HG03095 (cell line): ENCODE measurements at regions not wholly inside any gene's neighbourhood (a gene's known extent, or its start where the extent isn't known, plus 50 kb on each side); places are given as distances from the start of the nearest gene placed in this dataset.

Experiments
- ATAC-seq: cut with Tn5 transposase; IDR thresholded peaks from one replicate; pipeline ENCODE4 v1.9.1; 2021; ENCODE audit warnings: moderate library complexity; ENCODE audit not compliant: unreplicated experiment

- no peak for ATAC-seq
Measured at GRCh38 chr18:41378598-41378997, 576.4 kb upstream of the PIK3C3 start.

- ATAC-seq, result no peak
Measured at GRCh38 chr18:41373612-41374011, 581.4 kb upstream of the PIK3C3 start.

- no peak for ATAC-seq
Measured at GRCh38 chr18:41372046-41372665, 582.9 kb upstream of the PIK3C3 start.

GRCh38 chr18:41371156-41372045, 583.6 kb upstream of the PIK3C3 start:
- no peak for ATAC-seq

DNA sequence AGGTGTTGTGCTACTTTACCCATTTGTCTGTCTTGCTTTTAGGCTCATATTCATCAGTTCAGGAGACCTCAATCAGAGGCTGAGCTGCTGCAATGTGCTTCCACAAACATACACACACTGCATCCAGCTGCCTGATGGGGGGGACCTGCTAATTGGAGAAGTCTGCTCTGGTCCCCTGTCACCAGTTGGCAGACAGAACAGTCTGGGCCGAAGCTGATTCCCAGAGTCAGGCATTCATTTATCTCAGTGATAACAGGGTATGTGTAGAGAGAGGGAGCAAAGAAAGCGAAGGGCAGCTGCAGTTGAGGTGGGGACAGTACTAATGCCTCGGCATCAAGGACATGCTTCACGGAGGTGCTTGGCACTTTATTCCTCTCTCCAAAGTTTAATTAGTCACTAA, 584.3 kb upstream of the PIK3C3 start:
- no peak for ATAC-seq

GRCh38 chr18:41357708-41358107, 597.3 kb upstream of the PIK3C3 start:
- ATAC-seq, result no peak

GRCh38 chr18:41353777-41354528, 601.1 kb upstream of the PIK3C3 start:
- no peak for ATAC-seq

- ATAC-seq, result no peak
Measured at GRCh38 chr18:41351430-41351829, 603.6 kb upstream of the PIK3C3 start.

DNA sequence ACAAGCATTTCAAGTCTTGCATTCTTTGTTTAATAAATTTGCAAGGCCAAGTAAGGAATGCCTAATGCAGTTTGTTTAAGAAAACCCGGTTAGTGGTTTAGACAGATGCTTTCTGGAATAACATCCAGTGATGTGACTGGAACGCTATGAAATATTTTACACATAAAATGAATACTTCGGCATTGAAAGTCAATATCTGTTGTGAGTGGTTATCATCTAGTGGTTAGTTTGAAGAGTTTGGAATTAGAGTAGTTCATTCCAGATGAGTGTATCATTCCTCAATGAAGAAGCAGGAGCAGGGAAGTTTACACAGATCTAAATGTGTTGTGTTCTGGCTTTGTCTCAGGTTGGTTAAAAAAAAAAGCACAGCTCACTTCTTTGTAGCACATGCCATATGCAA, 608.0 kb upstream of the PIK3C3 start:
- ATAC-seq, result no peak

- ATAC-seq, result no peak
Measured at GRCh38 chr18:41343808-41344207, 611.2 kb upstream of the PIK3C3 start.

GRCh38 chr18:41338341-41338740, 616.7 kb upstream of the PIK3C3 start:
- ATAC-seq, result no peak

DNA sequence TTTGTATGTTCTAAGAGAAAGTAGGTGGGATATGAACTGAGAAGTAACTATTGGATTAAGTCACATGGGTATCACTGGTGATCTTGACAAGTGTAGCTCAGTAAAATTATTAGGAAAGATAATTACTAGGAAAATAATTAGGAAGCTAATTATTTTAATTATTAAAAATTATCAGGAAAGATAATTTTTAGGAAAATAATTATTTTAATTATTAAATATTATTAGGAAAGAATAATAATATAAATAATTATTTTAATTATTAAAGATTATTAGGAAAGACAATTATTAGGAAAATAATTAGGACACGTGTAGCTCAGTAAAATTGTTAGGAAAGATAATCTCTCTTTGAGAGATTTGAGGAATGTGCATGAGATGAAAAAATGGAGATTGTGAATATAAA, 623.4 kb upstream of the PIK3C3 start:
- ATAC-seq, result no peak

DNA sequence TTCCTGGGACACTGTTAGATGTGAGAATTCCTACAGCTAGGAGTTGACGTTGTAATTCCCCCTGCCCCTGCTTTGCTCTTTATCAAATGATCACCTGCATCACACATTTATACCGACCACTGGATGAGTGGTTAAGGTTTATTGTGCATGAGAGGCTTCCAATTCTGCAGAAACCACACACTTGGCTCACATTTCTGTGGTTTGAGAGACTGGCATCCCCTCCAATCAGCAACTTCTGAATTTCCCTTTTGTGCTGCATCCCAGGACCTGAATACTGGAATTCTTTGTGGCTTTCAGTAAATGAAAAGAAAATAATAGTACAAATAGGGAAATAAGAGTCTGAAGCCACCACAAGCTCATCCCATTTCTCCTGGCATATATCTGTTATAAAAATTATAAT, 628.7 kb upstream of the PIK3C3 start:
- ATAC-seq, result no peak

- no peak for ATAC-seq
Measured at GRCh38 chr18:41324934-41325333, 630.1 kb upstream of the PIK3C3 start.

DNA sequence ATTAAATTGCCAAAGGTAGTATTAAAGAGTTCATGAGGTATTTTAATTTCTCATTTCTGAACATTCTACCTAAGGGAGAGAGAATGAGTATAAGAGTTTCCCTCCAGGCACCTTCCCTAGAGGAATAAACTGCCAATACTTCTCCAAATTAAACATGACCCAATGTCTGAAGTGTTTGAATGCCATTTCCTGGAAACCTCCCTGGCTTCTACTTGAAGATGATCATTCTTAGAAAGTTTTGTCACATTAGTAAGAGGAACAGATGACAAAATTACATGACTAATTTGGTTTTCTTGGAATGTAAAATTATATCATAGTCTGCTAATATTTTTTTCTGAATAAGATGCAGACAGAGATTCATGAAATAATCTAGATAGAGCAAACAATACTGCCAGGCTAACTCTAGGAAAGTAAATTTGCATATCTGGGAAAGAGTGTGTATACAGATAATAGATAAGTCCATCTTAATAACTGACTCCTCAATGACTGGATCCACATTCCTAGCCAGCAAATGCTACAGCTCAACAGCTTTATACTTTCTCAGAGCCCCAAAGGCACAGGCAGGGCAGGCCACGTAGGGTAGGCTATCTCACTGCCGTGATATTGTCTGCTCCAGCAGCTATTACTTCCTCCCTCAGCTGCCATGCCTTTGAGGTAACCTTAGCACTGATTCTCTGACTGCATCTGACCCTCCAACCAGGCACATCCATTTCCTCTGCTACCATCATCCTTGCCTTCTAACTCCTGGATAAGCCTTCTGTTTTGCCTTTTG, 630.8 kb upstream of the PIK3C3 start:
- ATAC-seq, result no peak

DNA sequence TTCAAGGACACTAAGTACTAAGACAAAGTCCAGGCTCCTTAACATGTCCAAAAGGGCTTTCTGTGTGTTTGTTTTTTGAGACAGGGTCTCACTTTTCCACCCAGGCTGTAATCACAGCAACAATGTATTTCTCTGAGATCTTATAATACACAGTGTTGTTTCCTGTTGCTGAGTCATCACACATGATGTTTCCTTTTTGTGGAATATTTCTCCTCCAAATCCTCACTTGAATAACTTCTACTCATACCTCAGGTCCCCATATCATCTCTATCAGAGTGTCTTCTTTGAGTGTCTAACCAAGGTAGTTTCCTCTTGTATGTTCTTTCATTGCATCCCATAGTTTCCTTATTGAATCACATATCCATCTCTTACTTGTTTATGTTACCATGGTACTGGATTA, 632.0 kb upstream of the PIK3C3 start:
- ATAC-seq, result no peak

DNA sequence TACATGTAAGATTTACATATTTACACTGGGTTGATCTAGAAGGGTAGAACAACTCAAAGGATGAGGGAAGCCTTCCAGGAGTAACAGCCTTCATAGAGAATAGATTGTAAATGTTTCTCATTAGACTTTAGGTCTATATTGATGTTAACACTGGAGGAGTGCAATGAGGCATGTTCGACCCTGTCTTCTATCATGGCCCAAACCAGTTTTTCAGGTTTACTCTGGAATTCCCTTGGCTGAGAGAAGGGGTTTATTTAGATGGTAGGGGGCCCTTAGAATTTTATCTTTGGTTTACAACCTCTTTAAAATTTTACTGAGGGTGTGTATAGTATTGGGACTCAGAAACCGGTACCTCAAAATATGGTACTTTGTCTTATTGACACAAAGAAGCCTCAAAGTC, 634.9 kb upstream of the PIK3C3 start:
- ATAC-seq, result no peak

DNA sequence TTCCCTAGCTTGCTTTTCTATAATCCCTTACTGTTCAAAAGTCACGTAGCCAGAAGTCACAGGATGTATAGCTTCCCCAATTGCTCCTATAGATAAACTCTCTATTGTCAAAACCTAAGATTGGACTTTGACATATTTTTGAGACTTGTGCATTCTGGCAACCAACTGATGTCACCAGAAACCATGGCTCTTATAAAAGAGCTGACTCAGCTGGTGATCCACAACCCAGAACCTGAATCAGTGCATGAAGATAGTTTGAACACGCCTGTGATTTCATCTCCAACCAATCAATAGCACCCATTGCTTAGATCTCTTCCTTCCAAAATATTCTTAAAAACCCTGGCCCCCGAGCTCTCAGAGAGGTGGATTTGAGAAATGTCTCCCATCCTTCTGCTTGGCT, 639.9 kb upstream of the PIK3C3 start:
- ATAC-seq, result no peak

DNA sequence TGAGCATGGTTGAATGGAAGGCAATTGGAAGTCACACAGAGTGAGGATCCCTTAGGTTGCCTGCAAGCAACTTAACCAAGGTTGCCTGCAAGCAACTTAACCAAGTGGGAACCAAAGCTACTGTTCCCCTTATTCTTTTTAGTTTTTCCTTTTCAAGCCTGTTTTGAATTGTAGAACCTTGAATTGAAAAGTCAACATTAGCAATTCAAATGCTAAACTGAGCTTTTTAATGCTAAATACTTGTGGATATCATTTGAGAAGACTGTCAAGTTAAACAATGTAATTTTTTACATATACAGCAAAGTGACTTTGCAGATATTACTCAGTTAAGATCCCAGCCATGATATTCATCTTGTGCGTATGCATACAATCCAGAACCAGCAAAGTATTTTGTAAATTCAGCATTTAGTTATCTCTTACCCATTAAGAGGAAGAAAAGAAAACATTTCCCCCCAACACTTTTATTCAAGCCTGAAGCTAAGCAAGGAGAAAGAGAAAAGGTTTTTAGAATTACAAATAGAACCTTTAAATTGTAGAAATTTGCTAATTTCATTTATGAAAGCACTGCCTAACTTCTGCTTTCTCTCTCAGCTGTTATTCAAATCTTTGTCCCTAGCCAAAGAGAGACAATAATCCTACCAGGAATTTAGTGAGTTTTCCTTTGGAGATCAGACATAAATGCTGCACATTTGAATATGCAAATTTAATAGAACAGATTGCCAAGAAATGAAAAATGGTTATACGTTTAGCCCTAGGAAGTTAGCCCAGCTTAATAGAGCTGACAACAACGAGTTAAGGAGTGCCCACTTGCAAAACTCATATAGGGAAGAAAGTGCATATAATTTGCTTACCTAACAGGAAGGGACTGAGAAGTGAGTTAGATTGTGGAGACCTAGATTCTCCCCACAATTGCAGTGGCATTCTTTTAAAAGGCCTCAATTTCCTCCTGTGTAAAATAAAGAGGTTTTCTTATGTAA, 643.2 kb upstream of the PIK3C3 start:
- ATAC-seq, result no peak

DNA sequence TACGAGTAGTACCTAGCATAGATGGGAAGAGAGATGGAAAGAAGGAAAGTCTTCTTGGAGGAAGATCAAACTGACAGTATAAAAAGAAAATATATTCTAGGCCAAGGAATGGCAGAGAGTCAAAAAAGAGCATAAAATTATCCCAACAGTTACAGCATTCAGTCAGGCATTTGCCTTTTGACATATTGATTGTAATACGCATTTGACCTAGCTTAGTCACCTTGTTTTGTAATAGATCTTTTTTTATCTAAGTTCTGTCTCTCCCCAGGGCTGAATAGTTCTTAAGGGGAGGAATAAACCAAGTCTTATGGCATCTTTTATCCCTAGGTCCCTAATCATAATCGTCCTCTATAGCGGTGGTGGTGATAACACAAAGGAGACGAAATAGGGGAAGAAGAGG, 657.3 kb upstream of the PIK3C3 start:
- ATAC-seq, result no peak
